HUDEP-2 (cell line): ENCODE measurements at regions not wholly inside any gene's neighbourhood (a gene's known extent, or its start where the extent isn't known, plus 50 kb on each side); places are given as distances from the start of the nearest gene placed in this dataset.

Experiments used
- DNase-seq, 76 experiments: peaks; one replicate each; lab custom pipeline; 2025; ENCODE audit not compliant: unreplicated experiment in 76 of 76; lab: John Stamatoyannopoulos, UW

GRCh38 chr10:3911241-3911640 is 126.2 kb upstream of the KLF6 start:
- no peak for DNase-seq

GRCh38 chr10:3909339-3909738 is 124.3 kb upstream of the KLF6 start:
- no peak for DNase-seq

- DNase-seq: no peak
Measured at GRCh38 chr10:3908183-3908582, 123.2 kb upstream of the KLF6 start.

- no peak for DNase-seq
Measured at GRCh38 chr10:3907514-3907913, 122.5 kb upstream of the KLF6 start.

- no peak for DNase-seq
Measured at GRCh38 chr10:3906511-3907111, 121.6 kb upstream of the KLF6 start.

- no peak for DNase-seq
Measured at GRCh38 chr10:3904419-3904960, 119.5 kb upstream of the KLF6 start.

- DNase-seq: no peak
Measured at GRCh38 chr10:3902809-3903410, 117.9 kb upstream of the KLF6 start.

- DNase-seq: no peak
Measured at GRCh38 chr10:3902054-3902808, 117.2 kb upstream of the KLF6 start.

GRCh38 chr10:3901370-3901769 is 116.4 kb upstream of the KLF6 start:
- no peak for DNase-seq

- DNase-seq: no peak
Measured at GRCh38 chr10:3900391-3900790, 115.4 kb upstream of the KLF6 start.

- no peak for DNase-seq
Measured at GRCh38 chr10:3898821-3899220, 113.8 kb upstream of the KLF6 start.

GRCh38 chr10:3897156-3897555 is 112.1 kb upstream of the KLF6 start:
- DNase-seq: no peak

GRCh38 chr10:3896161-3896560 is 111.2 kb upstream of the KLF6 start:
- DNase-seq: no peak

GRCh38 chr10:3895045-3895631 is 110.1 kb upstream of the KLF6 start:
- no peak for DNase-seq

GRCh38 chr10:3893901-3894563 is 109.0 kb upstream of the KLF6 start:
- DNase-seq: no peak

- DNase-seq: no peak
Measured at GRCh38 chr10:3892440-3893425, 107.7 kb upstream of the KLF6 start.

- DNase-seq: no peak
Measured at GRCh38 chr10:3891396-3891795, 106.4 kb upstream of the KLF6 start.

GRCh38 chr10:3890602-3891352 is 105.8 kb upstream of the KLF6 start:
- no peak for DNase-seq

- no peak for DNase-seq
Measured at GRCh38 chr10:3889961-3890522, 105.0 kb upstream of the KLF6 start.
